H1 (cell line): ENCODE measurements at regions not wholly inside any gene's neighbourhood (a gene's known extent, or its start where the extent isn't known, plus 50 kb on each side); places are given as distances from the start of the nearest gene placed in this dataset.

Source experiments
- TF ChIP-seq, protein P1 (sequence below): fragments of 300-600 bp; sonication (generic); IDR thresholded peaks from 2 replicates; pipeline ENCODE4 v1.7.1; 2012; ENCODE audit warnings: low read length, moderate library complexity, mild to moderate bottlenecking, inconsistent platforms; ENCODE audit not compliant: insufficient replicate concordance

DNA sequence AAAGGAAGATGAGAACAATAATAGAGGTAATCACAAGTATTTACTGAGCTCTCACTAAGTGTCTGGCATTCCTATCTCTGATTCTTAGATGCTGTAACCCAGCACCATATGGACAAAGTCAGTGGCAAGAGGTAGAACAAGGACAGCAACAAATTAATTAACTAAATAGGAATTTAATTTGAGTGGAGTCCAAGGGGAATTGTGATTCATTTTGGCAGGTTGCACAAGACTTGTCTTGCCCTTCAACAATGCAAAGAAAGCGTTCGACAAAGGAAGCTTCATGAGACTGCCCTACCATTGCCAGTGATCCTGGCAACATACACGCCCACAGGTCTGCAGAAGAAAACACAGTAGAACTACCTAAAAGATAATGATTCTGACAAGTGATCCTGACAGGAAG, 221.6 kb downstream of the RBM43 start (continued):
- TF ChIP-seq, protein P1, sequence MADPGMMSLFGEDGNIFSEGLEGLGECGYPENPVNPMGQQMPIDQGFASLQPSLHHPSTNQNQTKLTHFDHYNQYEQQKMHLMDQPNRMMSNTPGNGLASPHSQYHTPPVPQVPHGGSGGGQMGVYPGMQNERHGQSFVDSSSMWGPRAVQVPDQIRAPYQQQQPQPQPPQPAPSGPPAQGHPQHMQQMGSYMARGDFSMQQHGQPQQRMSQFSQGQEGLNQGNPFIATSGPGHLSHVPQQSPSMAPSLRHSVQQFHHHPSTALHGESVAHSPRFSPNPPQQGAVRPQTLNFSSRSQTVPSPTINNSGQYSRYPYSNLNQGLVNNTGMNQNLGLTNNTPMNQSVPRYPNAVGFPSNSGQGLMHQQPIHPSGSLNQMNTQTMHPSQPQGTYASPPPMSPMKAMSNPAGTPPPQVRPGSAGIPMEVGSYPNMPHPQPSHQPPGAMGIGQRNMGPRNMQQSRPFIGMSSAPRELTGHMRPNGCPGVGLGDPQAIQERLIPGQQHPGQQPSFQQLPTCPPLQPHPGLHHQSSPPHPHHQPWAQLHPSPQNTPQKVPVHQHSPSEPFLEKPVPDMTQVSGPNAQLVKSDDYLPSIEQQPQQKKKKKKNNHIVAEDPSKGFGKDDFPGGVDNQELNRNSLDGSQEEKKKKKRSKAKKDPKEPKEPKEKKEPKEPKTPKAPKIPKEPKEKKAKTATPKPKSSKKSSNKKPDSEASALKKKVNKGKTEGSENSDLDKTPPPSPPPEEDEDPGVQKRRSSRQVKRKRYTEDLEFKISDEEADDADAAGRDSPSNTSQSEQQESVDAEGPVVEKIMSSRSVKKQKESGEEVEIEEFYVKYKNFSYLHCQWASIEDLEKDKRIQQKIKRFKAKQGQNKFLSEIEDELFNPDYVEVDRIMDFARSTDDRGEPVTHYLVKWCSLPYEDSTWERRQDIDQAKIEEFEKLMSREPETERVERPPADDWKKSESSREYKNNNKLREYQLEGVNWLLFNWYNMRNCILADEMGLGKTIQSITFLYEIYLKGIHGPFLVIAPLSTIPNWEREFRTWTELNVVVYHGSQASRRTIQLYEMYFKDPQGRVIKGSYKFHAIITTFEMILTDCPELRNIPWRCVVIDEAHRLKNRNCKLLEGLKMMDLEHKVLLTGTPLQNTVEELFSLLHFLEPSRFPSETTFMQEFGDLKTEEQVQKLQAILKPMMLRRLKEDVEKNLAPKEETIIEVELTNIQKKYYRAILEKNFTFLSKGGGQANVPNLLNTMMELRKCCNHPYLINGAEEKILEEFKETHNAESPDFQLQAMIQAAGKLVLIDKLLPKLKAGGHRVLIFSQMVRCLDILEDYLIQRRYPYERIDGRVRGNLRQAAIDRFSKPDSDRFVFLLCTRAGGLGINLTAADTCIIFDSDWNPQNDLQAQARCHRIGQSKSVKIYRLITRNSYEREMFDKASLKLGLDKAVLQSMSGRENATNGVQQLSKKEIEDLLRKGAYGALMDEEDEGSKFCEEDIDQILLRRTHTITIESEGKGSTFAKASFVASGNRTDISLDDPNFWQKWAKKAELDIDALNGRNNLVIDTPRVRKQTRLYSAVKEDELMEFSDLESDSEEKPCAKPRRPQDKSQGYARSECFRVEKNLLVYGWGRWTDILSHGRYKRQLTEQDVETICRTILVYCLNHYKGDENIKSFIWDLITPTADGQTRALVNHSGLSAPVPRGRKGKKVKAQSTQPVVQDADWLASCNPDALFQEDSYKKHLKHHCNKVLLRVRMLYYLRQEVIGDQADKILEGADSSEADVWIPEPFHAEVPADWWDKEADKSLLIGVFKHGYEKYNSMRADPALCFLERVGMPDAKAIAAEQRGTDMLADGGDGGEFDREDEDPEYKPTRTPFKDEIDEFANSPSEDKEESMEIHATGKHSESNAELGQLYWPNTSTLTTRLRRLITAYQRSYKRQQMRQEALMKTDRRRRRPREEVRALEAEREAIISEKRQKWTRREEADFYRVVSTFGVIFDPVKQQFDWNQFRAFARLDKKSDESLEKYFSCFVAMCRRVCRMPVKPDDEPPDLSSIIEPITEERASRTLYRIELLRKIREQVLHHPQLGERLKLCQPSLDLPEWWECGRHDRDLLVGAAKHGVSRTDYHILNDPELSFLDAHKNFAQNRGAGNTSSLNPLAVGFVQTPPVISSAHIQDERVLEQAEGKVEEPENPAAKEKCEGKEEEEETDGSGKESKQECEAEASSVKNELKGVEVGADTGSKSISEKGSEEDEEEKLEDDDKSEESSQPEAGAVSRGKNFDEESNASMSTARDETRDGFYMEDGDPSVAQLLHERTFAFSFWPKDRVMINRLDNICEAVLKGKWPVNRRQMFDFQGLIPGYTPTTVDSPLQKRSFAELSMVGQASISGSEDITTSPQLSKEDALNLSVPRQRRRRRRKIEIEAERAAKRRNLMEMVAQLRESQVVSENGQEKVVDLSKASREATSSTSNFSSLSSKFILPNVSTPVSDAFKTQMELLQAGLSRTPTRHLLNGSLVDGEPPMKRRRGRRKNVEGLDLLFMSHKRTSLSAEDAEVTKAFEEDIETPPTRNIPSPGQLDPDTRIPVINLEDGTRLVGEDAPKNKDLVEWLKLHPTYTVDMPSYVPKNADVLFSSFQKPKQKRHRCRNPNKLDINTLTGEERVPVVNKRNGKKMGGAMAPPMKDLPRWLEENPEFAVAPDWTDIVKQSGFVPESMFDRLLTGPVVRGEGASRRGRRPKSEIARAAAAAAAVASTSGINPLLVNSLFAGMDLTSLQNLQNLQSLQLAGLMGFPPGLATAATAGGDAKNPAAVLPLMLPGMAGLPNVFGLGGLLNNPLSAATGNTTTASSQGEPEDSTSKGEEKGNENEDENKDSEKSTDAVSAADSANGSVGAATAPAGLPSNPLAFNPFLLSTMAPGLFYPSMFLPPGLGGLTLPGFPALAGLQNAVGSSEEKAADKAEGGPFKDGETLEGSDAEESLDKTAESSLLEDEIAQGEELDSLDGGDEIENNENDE, result no peak
- TF ChIP-seq, all 59 proteins: peak for 0
